Vagina (tissue), 2 donors: ENCODE measurements at regions not wholly inside any gene's neighbourhood (a gene's known extent, or its start where the extent isn't known, plus 50 kb on each side); places are given as distances from the start of the nearest gene placed in this dataset.

Source experiments
- POLR2A ChIP-seq, 2 donors: fragments of 450-650 bp; IDR thresholded peaks; one replicate each; pipeline ENCODE4 v1.6.1; 2017; ENCODE audit warnings: antibody characterized with exemption in 2 of 2, mild to moderate bottlenecking in 2 of 2, moderate library complexity in 2 of 2
- POLR2AphosphoS5 ChIP-seq, 2 donors: sonication (generic); formaldehyde crosslinking; IDR thresholded peaks; one replicate each; pipeline ENCODE4 v1.9.0; 2017; ENCODE audit warnings: antibody characterized with exemption in 2 of 2, mild to moderate bottlenecking in 2 of 2, low read depth in 1 of 2; ENCODE audit not compliant: insufficient read depth in 1 of 2
- TF ChIP-seq, protein P1 (sequence below), 3 experiments: fragments of 450-650 bp in 2 of 3; fragments of 200-600 bp in 1 of 3; sonication (generic) in 1 of 3; IDR thresholded peaks; one replicate each; pipeline ENCODE4 v1.5.1; 2017 to 2019; ENCODE audit warnings: antibody characterized with exemption in 3 of 3, mild to moderate bottlenecking in 2 of 3, moderate library complexity in 2 of 3

DNA sequence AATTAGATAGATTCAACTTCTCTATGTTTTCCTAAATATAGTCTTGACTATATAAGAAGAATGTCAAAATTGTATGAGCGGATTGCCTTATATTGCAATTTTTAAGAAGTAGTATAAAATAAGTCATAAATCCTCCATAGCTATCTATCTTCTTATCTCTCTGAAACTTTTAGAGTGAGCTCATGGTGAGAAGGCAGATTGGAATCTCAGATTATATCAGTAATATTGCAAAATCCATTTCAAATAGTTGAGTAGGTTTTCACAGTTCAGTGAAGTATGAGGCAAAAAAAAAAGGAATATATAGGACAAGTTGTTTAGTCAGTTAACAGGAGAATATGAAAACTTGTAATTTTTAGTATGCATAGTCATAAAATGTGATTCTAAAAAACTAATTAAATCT lies 156.4 kb downstream of the FAM174A start:
- TF ChIP-seq, protein P1, sequence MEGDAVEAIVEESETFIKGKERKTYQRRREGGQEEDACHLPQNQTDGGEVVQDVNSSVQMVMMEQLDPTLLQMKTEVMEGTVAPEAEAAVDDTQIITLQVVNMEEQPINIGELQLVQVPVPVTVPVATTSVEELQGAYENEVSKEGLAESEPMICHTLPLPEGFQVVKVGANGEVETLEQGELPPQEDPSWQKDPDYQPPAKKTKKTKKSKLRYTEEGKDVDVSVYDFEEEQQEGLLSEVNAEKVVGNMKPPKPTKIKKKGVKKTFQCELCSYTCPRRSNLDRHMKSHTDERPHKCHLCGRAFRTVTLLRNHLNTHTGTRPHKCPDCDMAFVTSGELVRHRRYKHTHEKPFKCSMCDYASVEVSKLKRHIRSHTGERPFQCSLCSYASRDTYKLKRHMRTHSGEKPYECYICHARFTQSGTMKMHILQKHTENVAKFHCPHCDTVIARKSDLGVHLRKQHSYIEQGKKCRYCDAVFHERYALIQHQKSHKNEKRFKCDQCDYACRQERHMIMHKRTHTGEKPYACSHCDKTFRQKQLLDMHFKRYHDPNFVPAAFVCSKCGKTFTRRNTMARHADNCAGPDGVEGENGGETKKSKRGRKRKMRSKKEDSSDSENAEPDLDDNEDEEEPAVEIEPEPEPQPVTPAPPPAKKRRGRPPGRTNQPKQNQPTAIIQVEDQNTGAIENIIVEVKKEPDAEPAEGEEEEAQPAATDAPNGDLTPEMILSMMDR (IDR thresholded peaks at IDR 0.05) = no peak
- TF ChIP-seq POLR2A (IDR thresholded peaks at IDR 0.05) (no peak), POLR2AphosphoS5 (IDR thresholded peaks at IDR 0.05; ENCODE audit: insufficient read depth in 1 of 2, low read depth in 1 of 2) (no peak)
